GM12874 (cell line): ENCODE measurements at regions not wholly inside any gene's neighbourhood (a gene's known extent, or its start where the extent isn't known, plus 50 kb on each side); places are given as distances from the start of the nearest gene placed in this dataset.

Experiments
- CTCF ChIP-seq: IDR thresholded peaks from 2 replicates; pipeline ENCODE4 v1.5.1; 2011; ENCODE audit warnings: low read depth, mild to moderate bottlenecking, control low read depth, low read length, moderate library complexity; ENCODE audit not compliant: insufficient read depth

DNA sequence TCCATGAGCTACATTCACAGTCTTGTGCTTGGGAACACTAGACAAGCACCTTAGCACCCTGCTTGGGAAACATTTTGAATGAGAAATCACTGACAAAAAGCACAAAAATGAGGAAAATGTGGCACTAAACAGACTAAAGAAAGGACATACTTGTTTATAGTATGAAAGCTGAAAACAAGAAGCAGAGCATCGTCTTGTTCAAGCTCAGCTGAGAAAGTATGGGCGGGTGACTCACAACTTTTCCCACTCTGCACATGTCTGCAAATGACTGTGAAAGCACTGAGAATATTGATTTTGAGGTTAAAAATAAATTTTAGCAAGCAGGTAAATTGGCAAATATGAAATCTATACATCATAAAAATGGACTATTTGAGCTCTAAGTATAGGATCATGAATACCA lies 725.3 kb downstream of the COL12A1 start:
- TF ChIP-seq CTCF = no peak

DNA sequence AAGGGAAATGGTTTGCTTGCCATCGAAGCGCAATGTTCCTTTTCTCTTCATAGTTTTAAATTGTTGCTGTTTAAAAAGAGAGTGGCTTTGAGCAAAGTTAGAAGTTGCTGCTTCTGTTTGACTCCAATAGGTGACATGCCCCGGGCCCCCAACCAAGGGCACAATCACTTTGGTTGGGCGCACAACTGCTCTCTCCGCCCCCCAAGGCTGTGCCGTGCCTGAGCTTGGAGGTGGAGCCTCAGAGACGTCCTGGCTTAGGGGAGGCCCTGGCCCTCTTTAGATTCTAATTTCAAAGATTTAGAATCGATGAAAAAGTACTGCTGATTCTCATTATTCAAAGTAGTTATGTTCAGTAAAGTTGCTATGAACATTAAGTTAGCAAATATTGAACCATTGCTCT lies 725.9 kb downstream of the COL12A1 start:
- no peak for TF ChIP-seq CTCF

DNA sequence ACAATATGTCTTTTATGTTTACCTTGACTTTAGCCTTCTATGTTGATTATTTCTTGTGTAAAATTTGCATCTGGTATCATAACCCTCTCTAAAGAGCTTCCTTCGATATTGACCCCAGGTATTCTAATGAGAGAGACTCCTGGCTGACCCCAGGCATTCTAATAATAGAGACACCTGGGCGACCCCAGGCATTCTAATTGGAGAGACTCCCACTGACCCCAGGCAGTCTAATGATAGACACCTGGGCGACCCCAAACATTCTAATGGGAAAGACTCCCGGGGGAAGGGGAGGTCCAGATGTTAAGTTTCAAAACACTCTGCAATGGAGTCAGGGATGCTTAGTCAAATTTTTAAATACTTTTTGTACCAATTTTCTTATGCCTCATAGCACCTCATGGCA lies 726.4 kb downstream of the COL12A1 start:
- TF ChIP-seq CTCF = no peak

GRCh38 chr6:74467533-74468215 lies 738.2 kb downstream of the COL12A1 start:
- no peak for TF ChIP-seq CTCF

- no peak for TF ChIP-seq CTCF
Measured at GRCh38 chr6:74466572-74466971, 739.3 kb downstream of the COL12A1 start.

GRCh38 chr6:74459260-74459659 lies 746.6 kb downstream of the COL12A1 start:
- no peak for TF ChIP-seq CTCF

- TF ChIP-seq CTCF = no peak
Measured at GRCh38 chr6:74458536-74458935, 747.3 kb downstream of the COL12A1 start.

- TF ChIP-seq CTCF = no peak
Measured at GRCh38 chr6:74455786-74456185, 750.1 kb downstream of the COL12A1 start.
